ENCODE measurements at regions not wholly inside any gene's neighbourhood (a gene's known extent, or its start where the extent isn't known, plus 50 kb on each side); places are given as distances from the start of the nearest gene placed in this dataset.
"Not testable (repeated sequence)": the region's sequence is repeated elsewhere in the genome, so short reads cannot be mapped to it uniquely, and the experiment has no call there.

- Histone ChIP-seq H3K36me3 (ENCODE audit: control insufficient read depth, insufficient read depth, low read length) (no peaks in the 10 kb centered on the region), H3K4me1 (ENCODE audit: control insufficient read depth, insufficient read depth, low read length) (no peaks in the 10 kb centered on the region), H3K27ac (ENCODE audit: low read length) (no peak overlapping the region), H3K4me3 (ENCODE audit: low read length) (no peak overlapping the region), H3K27me3 (ENCODE audit: control insufficient read depth, insufficient read depth, low read length) (no peaks in the 10 kb centered on the region), H3K9me3 (ENCODE audit: control insufficient read depth, low read depth, low read length) (no peaks in the 10 kb centered on the region)
- WGBS (ENCODE audit: insufficient coverage, low lambda C conversion rate) = no CpG with 5 or more reads among the region's 1 CpG
- DNase-seq = no peak
These were observed 350.4 kb downstream of the NR4A2 start for GRCh38 chr2:155982135-155982534.

GRCh38 chr2:155980941-155981560, 351.5 kb downstream of the NR4A2 start:
- no peaks in the 10 kb centered on the region for H3K4me1 ChIP-seq (ENCODE audit: control insufficient read depth, insufficient read depth, low read length)
- H3K36me3 ChIP-seq (ENCODE audit: control insufficient read depth, insufficient read depth, low read length) = no peaks in the 10 kb centered on the region
- DNase-seq = no peak
- no peak overlapping the region for H3K4me3 ChIP-seq (ENCODE audit: low read length)
- H3K27ac ChIP-seq (ENCODE audit: low read length) = no peak overlapping the region
- no peaks in the 10 kb centered on the region for H3K9me3 ChIP-seq (ENCODE audit: control insufficient read depth, low read depth, low read length)
- whole genome bisulfite sequencing (ENCODE audit: insufficient coverage, low lambda C conversion rate) = 95% methylated on average over 2 of the region's 3 CpGs
- no peaks in the 10 kb centered on the region for H3K27me3 ChIP-seq (ENCODE audit: control insufficient read depth, insufficient read depth, low read length)

GRCh38 chr2:155975734-155976133, 356.8 kb downstream of the NR4A2 start:
- DNase-seq = peak in 1 of 2 donors; percentile 2
- Histone ChIP-seq H3K4me3 (ENCODE audit: low read length) (no peak overlapping the region), H3K9me3 (ENCODE audit: control insufficient read depth, low read depth, low read length) (no peaks in the 10 kb centered on the region), H3K36me3 (ENCODE audit: control insufficient read depth, insufficient read depth, low read length) (no peaks in the 10 kb centered on the region), H3K27ac (ENCODE audit: low read length) (no peak overlapping the region), H3K27me3 (ENCODE audit: control insufficient read depth, insufficient read depth, low read length) (no peaks in the 10 kb centered on the region), H3K4me1 (ENCODE audit: control insufficient read depth, insufficient read depth, low read length) (no peaks in the 10 kb centered on the region)

GRCh38 chr2:155972916-155973315, 359.6 kb downstream of the NR4A2 start:
- DNase-seq = no peak
- no peak overlapping the region for H3K27ac ChIP-seq (ENCODE audit: low read length)
- no peaks in the 10 kb centered on the region for H3K27me3 ChIP-seq (ENCODE audit: control insufficient read depth, insufficient read depth, low read length)
- no CpG with 5 or more reads among the region's 2 CpGs for WGBS (ENCODE audit: insufficient coverage, low lambda C conversion rate)
- no peaks in the 10 kb centered on the region for H3K4me1 ChIP-seq (ENCODE audit: control insufficient read depth, insufficient read depth, low read length)
- no peaks in the 10 kb centered on the region for H3K36me3 ChIP-seq (ENCODE audit: control insufficient read depth, insufficient read depth, low read length)
- H3K9me3 ChIP-seq (ENCODE audit: control insufficient read depth, low read depth, low read length) = no peaks in the 10 kb centered on the region
- H3K4me3 ChIP-seq (ENCODE audit: low read length) = no peak overlapping the region

GRCh38 chr2:155966064-155966471, 366.5 kb downstream of the NR4A2 start:
- not testable (repeated sequence) for H3K27me3 ChIP-seq (ENCODE audit: control insufficient read depth, insufficient read depth, low read length); DNase-seq; H3K4me3 ChIP-seq (ENCODE audit: low read length); H3K4me1 ChIP-seq (ENCODE audit: control insufficient read depth, insufficient read depth, low read length); H3K36me3 ChIP-seq (ENCODE audit: control insufficient read depth, insufficient read depth, low read length); H3K9me3 ChIP-seq (ENCODE audit: control insufficient read depth, low read depth, low read length); H3K27ac ChIP-seq (ENCODE audit: low read length)
- no CpG with 5 or more reads among the region's 18 CpGs for WGBS (ENCODE audit: insufficient coverage, low lambda C conversion rate)

- Histone ChIP-seq H3K27ac (ENCODE audit: low read length) (no peak overlapping the region), H3K27me3 (ENCODE audit: control insufficient read depth, insufficient read depth, low read length) (no peaks in the 10 kb centered on the region), H3K4me1 (ENCODE audit: control insufficient read depth, insufficient read depth, low read length) (no peaks in the 10 kb centered on the region), H3K36me3 (ENCODE audit: control insufficient read depth, insufficient read depth, low read length) (no peaks in the 10 kb centered on the region), H3K9me3 (ENCODE audit: control insufficient read depth, low read depth, low read length) (no peaks in the 10 kb centered on the region), H3K4me3 (ENCODE audit: low read length) (no peak overlapping the region)
- DNase-seq = no peak
- no CpG with 5 or more reads among the region's 14 CpGs for WGBS (ENCODE audit: insufficient coverage, low lambda C conversion rate)
These were observed 367.0 kb downstream of the NR4A2 start for GRCh38 chr2:155965415-155966063.

- 100% methylated on average over 1 of the region's 4 CpGs for WGBS (ENCODE audit: insufficient coverage, low lambda C conversion rate)
- H3K36me3 ChIP-seq (ENCODE audit: control insufficient read depth, insufficient read depth, low read length) = no peaks in the 10 kb centered on the region
- no peaks in the 10 kb centered on the region for H3K4me1 ChIP-seq (ENCODE audit: control insufficient read depth, insufficient read depth, low read length)
- no peak for DNase-seq
- H3K9me3 ChIP-seq (ENCODE audit: control insufficient read depth, low read depth, low read length) = no peaks in the 10 kb centered on the region
- H3K4me3 ChIP-seq (ENCODE audit: low read length) = no peak overlapping the region
- no peak overlapping the region for H3K27ac ChIP-seq (ENCODE audit: low read length)
- H3K27me3 ChIP-seq (ENCODE audit: control insufficient read depth, insufficient read depth, low read length) = no peaks in the 10 kb centered on the region
These were observed 370.9 kb downstream of the NR4A2 start for GRCh38 chr2:155961641-155962040.

GRCh38 chr2:155958834-155959233, 373.7 kb downstream of the NR4A2 start:
- H3K36me3 ChIP-seq (ENCODE audit: control insufficient read depth, insufficient read depth, low read length) = no peaks in the 10 kb centered on the region
- no peaks in the 10 kb centered on the region for H3K4me1 ChIP-seq (ENCODE audit: control insufficient read depth, insufficient read depth, low read length)
- DNase-seq = no peak
- no peak overlapping the region for H3K27ac ChIP-seq (ENCODE audit: low read length)
- H3K4me3 ChIP-seq (ENCODE audit: low read length) = no peak overlapping the region
- H3K9me3 ChIP-seq (ENCODE audit: control insufficient read depth, low read depth, low read length) = no peaks in the 10 kb centered on the region
- 71% methylated on average over 1 of the region's 2 CpGs for WGBS (ENCODE audit: insufficient coverage, low lambda C conversion rate)
- no peaks in the 10 kb centered on the region for H3K27me3 ChIP-seq (ENCODE audit: control insufficient read depth, insufficient read depth, low read length)

GRCh38 chr2:155947069-155947468, 385.5 kb downstream of the NR4A2 start:
- Histone ChIP-seq H3K4me1 (ENCODE audit: control insufficient read depth, insufficient read depth, low read length) (no peaks in the 10 kb centered on the region), H3K4me3 (ENCODE audit: low read length) (no peak overlapping the region), H3K27me3 (ENCODE audit: control insufficient read depth, insufficient read depth, low read length) (no peaks in the 10 kb centered on the region), H3K27ac (ENCODE audit: low read length) (no peak overlapping the region), H3K9me3 (ENCODE audit: control insufficient read depth, low read depth, low read length) (no peaks in the 10 kb centered on the region), H3K36me3 (ENCODE audit: control insufficient read depth, insufficient read depth, low read length) (no peaks in the 10 kb centered on the region)
- DNase-seq = no peak
- 57% methylated on average over 1 of the region's 3 CpGs for WGBS (ENCODE audit: insufficient coverage, low lambda C conversion rate)

GRCh38 chr2:155944218-155944617, 388.3 kb downstream of the NR4A2 start:
- H3K9me3 ChIP-seq (ENCODE audit: control insufficient read depth, low read depth, low read length) = no peaks in the 10 kb centered on the region
- H3K4me3 ChIP-seq (ENCODE audit: low read length) = no peak overlapping the region
- DNase-seq = no peak
- no peaks in the 10 kb centered on the region for H3K36me3 ChIP-seq (ENCODE audit: control insufficient read depth, insufficient read depth, low read length)
- H3K27me3 ChIP-seq (ENCODE audit: control insufficient read depth, insufficient read depth, low read length) = no peaks in the 10 kb centered on the region
- WGBS (ENCODE audit: insufficient coverage, low lambda C conversion rate) = no CpG with 5 or more reads among the region's 1 CpG
- no peak overlapping the region for H3K27ac ChIP-seq (ENCODE audit: low read length)
- no peaks in the 10 kb centered on the region for H3K4me1 ChIP-seq (ENCODE audit: control insufficient read depth, insufficient read depth, low read length)

- Histone ChIP-seq H3K27ac (ENCODE audit: low read length) (no peak overlapping the region), H3K27me3 (ENCODE audit: control insufficient read depth, insufficient read depth, low read length) (no peaks in the 10 kb centered on the region), H3K4me1 (ENCODE audit: control insufficient read depth, insufficient read depth, low read length) (no peaks in the 10 kb centered on the region), H3K4me3 (ENCODE audit: low read length) (no peak overlapping the region), H3K9me3 (ENCODE audit: control insufficient read depth, low read depth, low read length) (no peaks in the 10 kb centered on the region), H3K36me3 (ENCODE audit: control insufficient read depth, insufficient read depth, low read length) (no peaks in the 10 kb centered on the region)
- no peak for DNase-seq
- no CpG with 5 or more reads among the region's 1 CpG for WGBS (ENCODE audit: insufficient coverage, low lambda C conversion rate)
These were observed 402.2 kb downstream of the NR4A2 start for GRCh38 chr2:155930312-155930711.
